Stomach (tissue), 8 donors: ENCODE measurements at regions not wholly inside any gene's neighbourhood (a gene's known extent, or its start where the extent isn't known, plus 50 kb on each side); places are given as distances from the start of the nearest gene placed in this dataset.

Experiments used
- DNase-seq, 2 donors: peaks; one replicate each; pipeline versions ENCODE4 v3.0.0 to v3.0.0-alpha.2; 2013 to 2019
- H3K27ac ChIP-seq, 5 donors: fragments of 200-600 bp in 4 of 5; sonication (generic) in 4 of 5; one replicate each; pipeline ENCODE4 v1.5.1; 2013 to 2019; ENCODE audit warnings: mild to moderate bottlenecking in 1 of 5, moderate library complexity in 1 of 5
- H3K27me3 ChIP-seq, 3 donors: fragments of 200-600 bp; sonication (generic); one replicate each; pipeline ENCODE4 v1.5.1; 2017 to 2019; ENCODE audit warnings: mixed run types in 1 of 3
- H3K36me3 ChIP-seq, 4 donors: fragments of 200-600 bp; sonication (generic); 1 replicate in 3 of 4; 2 replicates in 1 of 4; pipeline ENCODE4 v1.5.1; 2016 to 2019
- H3K4me1 ChIP-seq, 4 donors: fragments of 200-600 bp; sonication (generic); one replicate each; pipeline ENCODE4 v1.5.1; 2016 to 2019
- H3K4me3 ChIP-seq, 4 donors: fragments of 200-600 bp; sonication (generic) in 3 of 4; one replicate each; pipeline ENCODE4 v1.5.1; 2016 to 2019; ENCODE audit warnings: mild to moderate bottlenecking in 1 of 4
- H3K9me3 ChIP-seq, 4 donors: fragments of 200-600 bp; sonication (generic); one replicate each; pipeline ENCODE4 v1.5.1; 2016 to 2019
- CTCF ChIP-seq, 7 experiments: fragments of 450-650 bp in 4 of 7; fragments of 200-600 bp in 3 of 7; sonication (generic) in 3 of 7; IDR thresholded peaks; one replicate each; pipeline ENCODE4 v1.5.1; 2016 to 2019; ENCODE audit warnings: antibody characterized with exemption in 7 of 7, control low read depth in 2 of 7, mild to moderate bottlenecking in 1 of 7
- EP300 ChIP-seq: sonication (generic); formaldehyde crosslinking; IDR thresholded peaks from one replicate; pipeline ENCODE4 v1.6.1; 2017; ENCODE audit warnings: antibody characterized with exemption
- POLR2A ChIP-seq, 4 donors: fragments of 450-650 bp; IDR thresholded peaks; one replicate each; pipeline ENCODE4 v1.6.1; 2016; ENCODE audit warnings: antibody characterized with exemption in 4 of 4, control low read depth in 2 of 4, mild to moderate bottlenecking in 1 of 4, moderate library complexity in 1 of 4
- POLR2AphosphoS5 ChIP-seq, 3 donors: sonication (generic); formaldehyde crosslinking; IDR thresholded peaks; one replicate each; pipeline ENCODE4 v1.6.1; 2016; ENCODE audit warnings: antibody characterized with exemption in 3 of 3
- WGBS, 5 donors: extraction: QIAGEN DNeasy Blood & Tissue Kit in 3 of 5; methylation state at CpG; one replicate each; pipeline versions ENCODE4 v1.1.5 to v1.1.7; 2013 to 2018; 5-methylcytosine and 5-hydroxymethylcytosine counted together
- intact Hi-C: fragments of 100-400 bp; cut with DNase I; formaldehyde crosslinking; loops from one replicate; pipeline ENCODE4 v1.15.1; 2023; ENCODE audit warnings: low total_unique reads
- donor health status: healthy with polysubstance abuse.
- donor health status: Bipolar disorder and iron deficiency.
- donor health status: healthy.

- H3K4me3 ChIP-seq: peak overlapping the region; percentile 35 to 46 (median 45)
- no peaks in the 10 kb centered on the region for H3K9me3 ChIP-seq
- H3K4me1 ChIP-seq: peaks cover 32 to 51% (median 45%) of the 10 kb centered on the region in 4 donors
- H3K36me3 ChIP-seq: no peaks in the 10 kb centered on the region
- intact Hi-C loops: no loop called here
- H3K27me3 ChIP-seq: peaks cover 6 to 58% (median 45%) of the 10 kb centered on the region in 3 donors
- no peak for TF ChIP-seq CTCF (IDR thresholded peaks at IDR 0.05)
- peak in 2 of 3 donors; percentile 4 to 48 for TF ChIP-seq POLR2AphosphoS5 (IDR thresholded peaks at IDR 0.05)
- TF ChIP-seq EP300: no peak
- no peak for TF ChIP-seq POLR2A (IDR thresholded peaks at IDR 0.05)
- 1 to 14% (median 5%) methylated on average over 14 to 21 of the region's 21 CpGs for WGBS, 5 donors
- H3K27ac ChIP-seq: peak overlapping the region; percentile 9 to 89 (median 74)
- peak in 1 of 2 donors; percentile 75 for DNase-seq
These were observed 162.2 kb downstream of the TBXT start for GRCh38 chr6:166005401-166005943.

- H3K27me3 ChIP-seq: peaks cover 6 to 52% (median 39%) of the 10 kb centered on the region in 3 donors
- peak overlapping the region in 4 of 5 donors; percentile 56 to 89 (median 78) for H3K27ac ChIP-seq
- H3K4me3 ChIP-seq: no peak overlapping the region
- DNase-seq: no peak
- no peaks in the 10 kb centered on the region for H3K36me3 ChIP-seq
- TF ChIP-seq POLR2A (IDR thresholded peaks at IDR 0.05) (no peak), CTCF (IDR thresholded peaks at IDR 0.05) (no peak), POLR2AphosphoS5 (IDR thresholded peaks at IDR 0.05) (no peak), EP300 (no peak)
- no peaks in the 10 kb centered on the region for H3K9me3 ChIP-seq
- intact Hi-C loops: no loop called here
- peaks cover 32 to 49% (median 44%) of the 10 kb centered on the region in 4 donors for H3K4me1 ChIP-seq
- WGBS, 5 donors: 67 to 81% (median 77%) methylated on average over 12 of the region's 12 CpGs
These were observed 162.8 kb downstream of the TBXT start for GRCh38 chr6:166004876-166005275.

GRCh38 chr6:166004471-166004870, 163.2 kb downstream of the TBXT start:
- 76 to 87% (median 82%) methylated on average over 9 of the region's 9 CpGs for WGBS, 5 donors
- Histone ChIP-seq H3K4me3 (no peak overlapping the region), H3K36me3 (no peaks in the 10 kb centered on the region), H3K4me1 (peaks cover 32 to 45% (median 42%) of the 10 kb centered on the region in 4 donors), H3K27ac (peak overlapping the region in 2 of 5 donors; percentile 81 to 89), H3K9me3 (no peaks in the 10 kb centered on the region), H3K27me3 (peaks cover 6 to 48% (median 36%) of the 10 kb centered on the region in 3 donors)
- intact Hi-C loops: no loop called here
- TF ChIP-seq POLR2AphosphoS5 (IDR thresholded peaks at IDR 0.05): no peak
- DNase-seq: no peak

- 13 to 40% (median 33%) methylated on average over 3 of the region's 3 CpGs for WGBS, 5 donors
- DNase-seq: peak in 1 of 2 donors; percentile 35
- TF ChIP-seq CTCF (IDR thresholded peaks at IDR 0.05) (no peak), POLR2AphosphoS5 (IDR thresholded peaks at IDR 0.05) (no peak), POLR2A (IDR thresholded peaks at IDR 0.05) (no peak), EP300 (no peak)
- H3K27me3 ChIP-seq: peaks cover 6 to 39% (median 27%) of the 10 kb centered on the region in 3 donors
- peak overlapping the region in 1 of 5 donors; percentile 24 for H3K27ac ChIP-seq
- H3K9me3 ChIP-seq: no peaks in the 10 kb centered on the region
- intact Hi-C loops: no loop called here
- H3K36me3 ChIP-seq: no peaks in the 10 kb centered on the region
- H3K4me1 ChIP-seq: peaks cover 31 to 36% (median 33%) of the 10 kb centered on the region in 4 donors
- H3K4me3 ChIP-seq: no peak overlapping the region
These were observed 164.1 kb downstream of the TBXT start for GRCh38 chr6:166003569-166003968.

- Histone ChIP-seq H3K36me3 (no peaks in the 10 kb centered on the region), H3K27ac (no peak overlapping the region), H3K9me3 (no peaks in the 10 kb centered on the region), H3K4me3 (no peak overlapping the region), H3K27me3 (peaks cover 0 to 17% (median 8%) of the 10 kb centered on the region in 3 donors), H3K4me1 (peaks cover 9 to 14% (median 12%) of the 10 kb centered on the region in 4 donors)
- DNase-seq: peak in 1 of 2 donors; percentile 16
- intact Hi-C loops: no loop called here
- TF ChIP-seq POLR2A (IDR thresholded peaks at IDR 0.05): no peak
- no peak for TF ChIP-seq POLR2AphosphoS5 (IDR thresholded peaks at IDR 0.05)
- no peak for TF ChIP-seq CTCF (IDR thresholded peaks at IDR 0.05)
- TF ChIP-seq EP300: no peak
- WGBS, 5 donors: 70 to 79% (median 71%) methylated on average over 9 of the region's 9 CpGs
These were observed 166.3 kb downstream of the TBXT start for GRCh38 chr6:166001359-166001758.
